ENCODE measurements at regions not wholly inside any gene's neighbourhood (a gene's known extent, or its start where the extent isn't known, plus 50 kb on each side); places are given as distances from the start of the nearest gene placed in this dataset.

DNA sequence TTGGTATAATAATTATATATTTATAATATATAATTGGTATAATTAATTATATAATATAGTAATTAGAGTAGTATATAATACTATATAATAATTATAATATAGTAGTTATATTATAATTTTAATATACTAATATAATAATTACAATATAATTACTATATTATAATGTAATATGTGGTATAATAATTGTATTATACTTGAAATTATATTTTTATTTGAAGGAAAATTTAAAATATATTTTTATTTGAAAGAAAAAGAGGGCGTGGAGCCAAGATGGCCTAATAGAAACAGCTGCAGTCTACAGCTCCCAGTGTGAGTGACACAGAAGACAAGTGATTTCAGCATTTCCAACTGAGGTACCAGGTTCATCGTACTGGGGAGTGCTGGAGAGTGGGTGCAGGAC is 365.9 kb downstream of the MMUT start:
- Mint-ChIP-seq H3K36me3 (ENCODE audit: low read depth) (no peaks in the 10 kb centered on the region), H3K27me3 (no peaks in the 10 kb centered on the region), H3K27ac (no peak overlapping the region), H3K4me3 (no peak overlapping the region), H3K9me3 (peaks cover 10% of the 10 kb centered on the region), H3K4me1 (ENCODE audit: low read depth) (no peaks in the 10 kb centered on the region)
- TF ChIP-seq CTCF (IDR thresholded peaks at IDR 0.05), result no peak
- ChIA-PET CTCF (no interaction called here), POLR2A (no interaction called here)
- intact Hi-C loops (cut with micrococcal nuclease), result no loop called here
- ATAC-seq, result no peak
- DNase-seq, result no peak

DNA sequence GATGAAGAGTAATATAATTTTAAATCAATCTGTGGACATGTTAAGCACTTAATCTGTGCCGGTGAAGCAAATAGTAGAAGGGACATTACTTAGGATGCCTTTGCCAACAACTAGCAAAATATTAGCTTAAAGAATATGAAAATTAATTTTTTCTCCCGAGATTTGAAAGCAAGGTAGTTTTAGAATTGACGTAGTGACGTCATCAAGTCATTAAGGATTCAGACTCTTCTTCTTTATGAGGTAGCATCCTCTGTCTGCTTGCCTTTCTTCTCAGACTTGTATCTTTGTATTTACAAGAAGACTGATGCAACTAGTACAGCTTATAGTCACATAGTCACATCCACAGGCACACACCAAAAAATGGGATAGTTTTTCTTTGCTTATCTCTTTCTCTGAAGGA is 374.4 kb downstream of the MMUT start:
- H3K4me1 Mint-ChIP-seq (ENCODE audit: low read depth), result no peaks in the 10 kb centered on the region
- H3K27me3 Mint-ChIP-seq, result no peaks in the 10 kb centered on the region
- peaks cover 4% of the 10 kb centered on the region for H3K9me3 Mint-ChIP-seq
- no peaks in the 10 kb centered on the region for H3K36me3 Mint-ChIP-seq (ENCODE audit: low read depth)
- DNase-seq (no peak), ATAC-seq (no peak)
- ChIA-PET CTCF (interaction anchor here (0.7 kb wide), 1 partner anchor 155 kb away, joined by 3 read pairs; no protein-coding TSS in a partner anchor), POLR2A (no interaction called here)
- no peak overlapping the region for H3K4me3 Mint-ChIP-seq
- H3K27ac Mint-ChIP-seq, result no peak overlapping the region
- no peak for TF ChIP-seq CTCF (IDR thresholded peaks at IDR 0.05)
- intact Hi-C loops (cut with micrococcal nuclease), result no loop called here

DNA sequence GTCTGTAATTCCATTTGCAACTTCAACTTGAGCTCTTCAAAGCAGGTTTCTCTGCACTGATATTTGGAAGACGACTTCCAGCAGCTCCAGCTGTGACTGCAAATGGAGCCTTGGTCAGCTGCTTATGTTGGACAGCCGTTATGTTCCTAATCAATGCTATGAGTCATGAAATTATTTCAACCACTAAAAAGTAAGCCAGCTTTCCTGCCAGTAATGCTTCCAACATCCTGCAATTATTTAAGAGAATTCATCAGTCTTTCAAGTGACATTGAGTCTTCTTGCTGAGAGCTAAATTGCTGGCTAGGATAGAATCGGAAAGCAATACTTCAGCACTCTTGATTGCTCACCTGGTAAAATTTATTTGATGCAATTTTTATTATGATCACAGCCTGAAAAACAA is 375.7 kb downstream of the MMUT start:
- no peak for DNase-seq
- POLR2A ChIA-PET, result no interaction called here
- Mint-ChIP-seq H3K27ac (no peak overlapping the region), H3K27me3 (no peaks in the 10 kb centered on the region), H3K4me3 (no peak overlapping the region), H3K4me1 (ENCODE audit: low read depth) (no peaks in the 10 kb centered on the region), H3K36me3 (ENCODE audit: low read depth) (no peaks in the 10 kb centered on the region), H3K9me3 (peaks cover 4% of the 10 kb centered on the region)
- intact Hi-C loops (cut with micrococcal nuclease), result no loop called here
- TF ChIP-seq CTCF (IDR thresholded peaks at IDR 0.05), result no peak
- no peak for ATAC-seq
- CTCF ChIA-PET, result no interaction called here

DNA sequence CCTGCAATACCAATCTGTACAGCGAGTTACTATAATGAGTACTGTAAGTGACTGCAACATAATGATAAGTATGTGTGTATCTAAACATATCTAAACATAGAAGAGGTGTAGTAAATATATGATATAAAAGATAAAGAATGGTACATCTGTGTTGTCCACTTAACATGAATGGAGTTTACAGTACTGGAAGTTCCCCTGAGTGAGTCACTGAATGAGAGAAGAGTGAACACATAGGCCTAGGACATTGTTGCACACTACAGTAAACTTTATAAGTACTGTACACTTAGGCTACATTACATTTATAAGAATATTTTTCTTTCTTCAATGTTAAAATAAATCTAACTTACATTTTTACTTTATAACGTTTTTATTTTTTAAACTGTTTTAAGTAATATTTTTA is 380.4 kb downstream of the MMUT start:
- Mint-ChIP-seq H3K27ac (no peak overlapping the region), H3K4me1 (ENCODE audit: low read depth) (no peaks in the 10 kb centered on the region), H3K36me3 (ENCODE audit: low read depth) (no peaks in the 10 kb centered on the region), H3K9me3 (peaks cover 6% of the 10 kb centered on the region), H3K27me3 (no peaks in the 10 kb centered on the region), H3K4me3 (no peak overlapping the region)
- no peak for DNase-seq
- ChIA-PET POLR2A (no interaction called here), CTCF (no interaction called here)
- no peak for TF ChIP-seq CTCF (IDR thresholded peaks at IDR 0.05)
- ATAC-seq, result no peak
- intact Hi-C loops (cut with micrococcal nuclease), result no loop called here

DNA sequence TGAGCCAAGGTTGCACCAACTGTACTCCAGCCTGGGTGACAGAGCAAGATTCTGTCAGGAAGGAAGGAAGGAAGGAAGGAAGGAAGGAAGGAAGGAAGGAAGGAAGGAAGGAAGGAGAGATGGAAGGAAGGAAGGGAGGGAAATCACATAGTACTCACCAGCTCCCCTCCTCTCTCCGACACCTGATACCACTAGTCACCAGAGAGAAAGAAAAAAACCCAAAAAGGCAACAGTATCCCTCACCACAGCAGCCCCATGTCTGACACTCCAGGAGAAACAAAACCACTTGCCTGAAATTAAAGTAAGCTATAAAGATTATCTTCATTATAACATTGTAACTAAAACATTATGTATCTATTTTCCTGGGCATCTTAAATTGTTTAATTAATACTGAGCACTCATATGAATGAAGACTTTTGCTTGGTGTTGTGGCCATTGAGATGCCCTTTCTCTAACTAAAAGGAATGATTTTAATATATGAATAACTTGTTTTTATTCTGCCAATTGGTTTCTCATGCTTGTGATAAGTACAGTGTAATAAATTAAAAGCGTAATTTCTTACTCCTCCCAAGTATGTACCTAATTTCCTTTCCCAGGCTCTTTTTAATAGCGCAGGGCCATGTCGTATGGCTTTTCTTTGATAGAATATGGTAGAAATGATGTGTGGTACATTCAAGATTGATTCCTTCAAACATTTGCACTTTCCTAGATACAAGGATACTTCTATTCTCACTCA is 390.0 kb downstream of the MMUT start:
- ChIA-PET POLR2A (no interaction called here), CTCF (no interaction called here)
- Mint-ChIP-seq H3K4me1 (ENCODE audit: low read depth) (no peaks in the 10 kb centered on the region), H3K27ac (no peak overlapping the region), H3K9me3 (peaks cover 12% of the 10 kb centered on the region), H3K27me3 (no peaks in the 10 kb centered on the region), H3K36me3 (ENCODE audit: low read depth) (no peaks in the 10 kb centered on the region), H3K4me3 (no peak overlapping the region)
- ATAC-seq, result no peak
- DNase-seq, result no peak
- no peak for TF ChIP-seq CTCF (IDR thresholded peaks at IDR 0.05)
- intact Hi-C loops (cut with micrococcal nuclease), result no loop called here
